IPS-11a (cell line): ENCODE measurements at regions not wholly inside any gene's neighbourhood (a gene's known extent, or its start where the extent isn't known, plus 50 kb on each side); places are given as distances from the start of the nearest gene placed in this dataset.

Experiments
- H3K4me3 ChIP-seq: one replicate; pipeline ENCODE4 v1.5.1; 2013; ENCODE audit warnings: low read depth, low read length, control low read depth

DNA sequence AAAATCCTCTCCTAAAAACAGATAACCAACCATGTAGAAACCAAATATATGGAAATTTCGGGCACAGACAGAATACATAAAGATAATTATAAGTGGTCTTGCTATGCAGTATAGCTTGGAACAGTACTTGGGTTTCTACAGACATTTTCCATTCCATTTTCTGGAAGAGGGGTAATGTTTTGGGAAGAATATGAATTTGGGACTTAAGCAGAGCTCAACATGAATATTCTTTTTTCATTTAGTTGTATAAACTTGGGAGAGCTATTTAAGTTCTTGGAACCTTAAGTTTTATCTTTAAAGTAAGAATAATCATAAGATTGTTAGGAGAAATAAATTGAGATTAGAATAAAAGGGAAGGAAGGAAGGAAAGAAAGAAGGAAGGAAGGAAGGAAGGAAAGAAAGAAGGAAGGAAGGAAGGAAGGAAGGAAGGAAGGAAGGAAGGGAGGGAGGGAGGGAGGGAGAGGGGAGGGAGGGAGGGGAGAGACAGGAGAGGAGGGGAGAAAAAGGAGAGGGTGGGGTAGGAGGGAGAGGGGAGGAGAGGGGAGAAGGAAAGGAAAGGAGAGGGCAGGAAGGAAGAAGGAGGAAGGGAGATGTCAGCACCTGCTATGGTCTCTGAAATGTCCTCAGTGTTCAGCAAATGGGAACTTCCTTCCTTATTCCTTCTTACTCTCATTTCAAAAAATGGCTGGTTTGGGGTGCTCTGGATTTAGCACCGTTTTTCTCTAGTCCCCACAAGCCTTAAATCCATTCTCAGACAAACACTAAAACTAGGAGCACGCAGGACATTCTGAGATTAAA is 248.3 kb downstream of the LY86 start:
- no peak overlapping the region for H3K4me3 ChIP-seq

DNA sequence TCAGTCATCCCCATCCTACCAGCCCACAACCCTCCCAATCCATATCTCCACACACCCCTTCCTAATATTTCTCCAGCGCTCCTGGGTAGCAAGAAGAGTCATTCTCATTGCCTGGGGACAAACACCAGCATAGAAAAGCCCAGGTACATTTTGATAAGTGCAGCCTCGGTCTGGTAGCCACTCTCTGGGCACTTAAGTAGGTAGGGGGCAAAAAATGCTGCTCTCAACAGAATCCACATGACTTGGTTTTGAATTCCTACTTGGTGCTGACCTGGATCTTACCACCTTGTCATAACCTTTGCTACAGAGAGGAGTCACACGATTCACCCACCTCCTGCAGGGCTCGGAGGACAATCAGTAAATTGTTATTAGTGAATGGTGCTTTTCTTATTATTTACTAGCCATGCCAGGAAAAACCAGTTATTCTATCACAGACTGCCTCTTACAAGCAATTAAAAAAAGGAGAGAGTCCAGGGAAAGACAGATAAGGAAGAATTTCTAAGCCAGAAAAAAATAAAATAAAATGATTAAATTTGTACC is 249.1 kb downstream of the LY86 start:
- no peak overlapping the region for H3K4me3 ChIP-seq

DNA sequence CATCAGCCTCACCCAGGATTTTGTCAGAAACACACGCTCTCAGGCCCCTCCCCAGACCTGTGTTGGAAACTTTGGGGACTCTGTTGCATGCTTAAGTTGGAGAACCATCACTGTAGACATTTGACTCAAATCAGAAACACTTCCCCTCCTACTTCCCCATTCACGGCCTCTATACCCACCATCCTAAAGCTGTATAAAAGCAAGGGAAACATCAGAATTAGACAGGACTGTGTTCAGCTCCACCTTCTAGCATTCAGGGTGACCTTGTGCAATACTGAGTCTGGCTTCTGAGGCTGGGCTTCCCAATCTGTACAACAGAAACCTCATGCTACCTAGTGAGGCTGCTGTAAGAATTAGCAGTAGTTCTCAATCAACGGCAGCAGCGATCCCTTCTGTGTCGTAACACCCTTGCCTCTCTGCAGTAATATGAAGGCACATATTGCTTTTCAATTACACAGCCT is 252.3 kb downstream of the LY86 start:
- H3K4me3 ChIP-seq, result no peak overlapping the region

DNA sequence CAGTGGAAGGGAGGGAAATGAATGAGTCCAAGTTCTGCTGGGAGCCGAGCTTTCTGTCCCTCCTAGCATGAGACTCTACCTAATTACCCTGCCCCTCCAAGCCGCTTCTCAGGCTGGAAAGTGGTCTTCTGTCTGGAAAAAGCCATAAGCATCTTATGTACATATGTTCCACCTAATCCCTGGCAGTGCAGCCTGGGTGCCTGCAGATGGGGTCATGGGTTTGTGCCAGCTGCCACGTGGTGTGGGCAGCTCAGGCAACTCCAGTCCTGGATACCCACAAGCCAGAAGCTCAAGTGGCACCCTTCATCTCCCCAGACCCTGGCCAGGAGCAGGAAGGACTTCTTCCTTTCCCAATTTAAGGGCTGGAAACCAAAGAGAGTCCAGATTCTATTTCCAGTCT is 253.1 kb downstream of the LY86 start:
- H3K4me3 ChIP-seq, result no peak overlapping the region

DNA sequence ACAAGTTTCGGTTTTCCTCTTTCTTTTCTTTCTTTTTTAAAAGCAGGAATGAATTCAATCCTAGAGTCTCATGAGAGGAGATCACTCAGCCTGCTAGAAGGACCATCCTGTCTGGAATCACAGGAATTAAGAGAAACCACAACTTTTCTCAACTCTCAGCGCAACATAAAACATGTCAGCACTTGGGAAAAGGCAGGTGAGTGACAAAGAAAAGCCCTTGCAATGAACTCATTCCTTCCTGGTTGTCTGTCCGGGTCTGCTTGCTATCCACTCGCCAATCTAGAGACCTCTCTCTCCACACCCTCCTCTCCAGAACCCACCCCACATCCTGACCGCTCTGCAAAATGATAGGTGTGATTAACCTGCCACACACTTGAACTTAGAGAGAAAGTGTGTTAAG is 253.8 kb downstream of the LY86 start:
- H3K4me3 ChIP-seq, result no peak overlapping the region

DNA sequence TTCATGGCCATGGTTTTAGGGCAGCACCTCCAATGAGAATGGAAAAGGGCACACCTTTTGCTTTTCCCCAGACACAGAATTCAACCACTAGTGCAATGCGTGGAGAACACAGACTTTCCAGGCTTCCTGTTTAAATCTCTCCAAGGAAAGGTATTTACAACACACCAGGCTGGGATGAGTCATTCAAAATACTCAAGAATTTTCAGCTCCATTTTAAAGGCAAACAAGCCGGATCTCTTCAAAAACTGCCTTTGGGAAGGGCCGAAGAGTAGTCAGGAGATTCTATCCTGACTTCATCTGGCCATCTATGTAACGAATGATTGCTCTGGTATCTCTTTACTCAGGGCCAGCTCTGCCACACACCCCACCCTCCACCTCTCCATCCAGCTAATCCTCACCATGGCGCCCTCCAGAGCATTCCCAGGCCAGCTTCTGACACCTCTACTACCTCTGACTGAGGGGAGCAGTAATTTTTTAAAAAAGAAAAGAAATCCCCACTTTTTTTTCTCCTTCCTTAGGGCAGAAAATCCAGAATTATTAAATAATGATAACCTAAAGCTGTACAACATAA is 254.6 kb downstream of the LY86 start:
- H3K4me3 ChIP-seq, result no peak overlapping the region

DNA sequence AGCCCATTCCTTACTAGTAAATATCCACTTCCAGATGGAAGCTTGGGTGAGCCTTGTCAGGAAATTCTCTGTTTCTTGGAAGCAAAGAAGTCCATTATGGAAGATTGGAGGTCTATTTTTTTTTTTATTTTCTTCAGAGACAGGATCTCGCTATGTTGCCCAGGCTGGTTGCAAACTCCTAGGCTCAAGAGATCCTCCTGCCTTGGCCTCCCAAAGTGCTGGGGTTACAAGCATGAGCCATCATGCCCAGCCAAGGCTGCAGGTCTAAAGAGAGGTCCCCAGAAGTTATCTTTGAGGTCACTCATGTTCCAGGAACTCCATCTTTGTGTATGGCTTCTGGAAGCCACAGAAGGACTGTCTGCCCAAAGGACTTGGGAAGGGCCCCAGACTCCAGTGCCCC is 255.3 kb downstream of the LY86 start:
- H3K4me3 ChIP-seq, result no peak overlapping the region

DNA sequence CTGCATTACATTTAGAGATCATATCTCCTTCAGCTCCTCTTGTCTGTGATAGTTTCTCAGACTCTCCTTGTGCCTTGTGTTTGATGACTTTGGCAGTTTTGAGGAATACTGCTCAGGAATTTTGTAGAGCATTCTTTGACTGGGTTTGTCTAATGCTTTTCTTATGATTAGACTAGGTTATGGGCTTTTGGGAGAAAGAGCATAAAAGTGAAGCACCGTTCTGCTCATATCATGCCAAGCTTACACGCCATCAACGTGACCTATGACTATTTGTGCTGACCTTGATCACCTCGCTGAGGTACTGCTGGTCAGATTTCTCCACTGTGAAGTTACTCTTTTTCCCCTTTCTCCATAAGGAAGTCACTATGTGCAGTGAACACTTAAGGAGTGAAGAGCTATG is 256.0 kb downstream of the LY86 start:
- no peak overlapping the region for H3K4me3 ChIP-seq

DNA sequence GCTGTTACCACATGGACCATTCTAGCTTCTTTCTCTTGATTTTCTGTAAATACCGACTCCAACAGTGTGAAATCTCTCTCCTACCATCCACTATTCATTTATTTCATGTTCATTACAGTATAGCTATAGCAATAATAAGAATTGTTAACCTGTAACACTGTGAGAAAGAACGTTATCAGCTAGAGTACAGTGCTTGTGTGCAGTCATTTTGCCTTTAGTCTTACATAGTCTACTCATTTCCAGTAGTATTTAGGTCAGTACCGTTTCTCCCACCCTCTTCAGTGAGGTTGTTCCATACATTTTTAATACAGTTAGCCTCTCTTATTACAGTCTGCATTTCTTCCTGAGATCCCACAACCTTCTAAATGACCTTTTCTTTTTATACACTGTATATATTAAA is 257.1 kb downstream of the LY86 start:
- H3K4me3 ChIP-seq, result no peak overlapping the region

DNA sequence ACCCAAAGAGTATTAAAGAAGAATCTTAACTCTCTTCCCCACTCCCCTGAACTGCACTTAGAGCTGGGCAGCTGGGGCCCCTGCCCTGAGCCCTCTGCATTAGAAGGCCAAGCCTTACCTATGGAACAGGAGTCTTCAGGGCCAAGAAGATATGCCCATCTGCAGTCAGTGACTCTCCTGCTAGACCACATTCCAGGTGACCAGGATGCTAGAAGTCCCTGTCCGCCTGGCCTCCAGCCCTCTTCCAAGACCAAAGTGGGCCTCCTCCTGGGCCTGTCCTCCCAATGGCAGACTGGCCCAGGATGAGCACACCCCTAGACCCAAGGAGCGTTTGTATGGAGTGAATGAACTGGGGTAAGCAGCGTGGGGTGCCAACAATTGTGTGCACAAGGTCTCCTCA is 259.1 kb downstream of the LY86 start:
- no peak overlapping the region for H3K4me3 ChIP-seq

DNA sequence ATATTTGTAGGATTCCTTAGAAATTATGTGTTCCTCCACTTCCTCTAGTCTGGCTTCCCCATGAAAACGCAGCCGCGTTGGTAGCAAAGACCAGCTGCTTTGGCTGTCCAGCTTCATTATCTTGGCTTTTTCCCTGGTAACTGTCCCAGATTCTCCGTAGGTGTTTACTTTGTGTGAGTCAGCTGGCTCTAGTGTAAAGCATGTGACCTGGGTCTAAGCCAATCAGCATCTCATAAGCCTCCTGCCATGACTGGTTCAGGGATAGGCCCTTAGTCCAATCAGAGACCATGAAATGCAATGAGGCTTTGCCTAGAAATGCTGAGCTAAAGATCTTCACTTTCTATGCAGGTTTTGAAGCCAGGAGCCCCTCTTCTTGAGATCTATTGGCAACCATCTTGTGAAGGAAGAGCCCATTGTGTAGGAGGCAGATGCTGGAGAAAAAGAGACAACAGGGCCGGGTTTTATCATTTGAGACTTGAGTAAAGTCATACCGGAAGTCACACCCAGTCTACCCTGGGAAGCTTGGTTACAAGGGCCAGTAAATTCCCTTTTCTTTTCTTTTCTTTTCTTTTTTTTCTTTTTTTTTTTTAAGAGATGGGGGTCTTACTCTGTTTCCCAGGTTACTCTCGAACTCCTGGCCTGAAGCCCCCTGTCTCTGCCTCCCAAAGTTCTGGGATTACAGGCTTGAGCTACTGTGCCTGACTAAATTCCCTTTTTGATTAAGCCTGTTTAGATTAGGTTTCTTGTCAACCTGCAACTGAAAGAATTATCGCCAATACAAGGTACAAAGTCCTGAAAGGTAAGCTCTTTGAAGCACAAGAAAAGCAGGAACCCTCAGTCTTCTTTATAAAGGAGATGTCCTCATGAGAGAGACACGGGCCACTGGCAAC is 256.5 kb upstream of the RREB1 start:
- H3K4me3 ChIP-seq, result no peak overlapping the region

DNA sequence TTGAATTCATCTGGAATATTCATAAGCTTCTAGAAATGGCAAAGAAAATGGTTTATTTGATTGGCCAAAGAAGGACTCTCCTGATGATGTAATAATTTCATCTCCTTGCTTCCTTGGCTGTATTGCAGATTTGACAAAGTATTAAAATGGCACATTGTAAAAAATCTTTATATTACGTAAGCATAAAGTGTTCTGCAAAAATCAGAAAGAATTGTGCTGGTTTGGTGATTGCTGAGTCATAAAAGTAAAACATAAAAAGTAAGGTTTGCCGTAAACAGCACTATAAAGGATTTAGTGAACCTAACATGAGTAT is 255.9 kb upstream of the RREB1 start:
- no peak overlapping the region for H3K4me3 ChIP-seq

DNA sequence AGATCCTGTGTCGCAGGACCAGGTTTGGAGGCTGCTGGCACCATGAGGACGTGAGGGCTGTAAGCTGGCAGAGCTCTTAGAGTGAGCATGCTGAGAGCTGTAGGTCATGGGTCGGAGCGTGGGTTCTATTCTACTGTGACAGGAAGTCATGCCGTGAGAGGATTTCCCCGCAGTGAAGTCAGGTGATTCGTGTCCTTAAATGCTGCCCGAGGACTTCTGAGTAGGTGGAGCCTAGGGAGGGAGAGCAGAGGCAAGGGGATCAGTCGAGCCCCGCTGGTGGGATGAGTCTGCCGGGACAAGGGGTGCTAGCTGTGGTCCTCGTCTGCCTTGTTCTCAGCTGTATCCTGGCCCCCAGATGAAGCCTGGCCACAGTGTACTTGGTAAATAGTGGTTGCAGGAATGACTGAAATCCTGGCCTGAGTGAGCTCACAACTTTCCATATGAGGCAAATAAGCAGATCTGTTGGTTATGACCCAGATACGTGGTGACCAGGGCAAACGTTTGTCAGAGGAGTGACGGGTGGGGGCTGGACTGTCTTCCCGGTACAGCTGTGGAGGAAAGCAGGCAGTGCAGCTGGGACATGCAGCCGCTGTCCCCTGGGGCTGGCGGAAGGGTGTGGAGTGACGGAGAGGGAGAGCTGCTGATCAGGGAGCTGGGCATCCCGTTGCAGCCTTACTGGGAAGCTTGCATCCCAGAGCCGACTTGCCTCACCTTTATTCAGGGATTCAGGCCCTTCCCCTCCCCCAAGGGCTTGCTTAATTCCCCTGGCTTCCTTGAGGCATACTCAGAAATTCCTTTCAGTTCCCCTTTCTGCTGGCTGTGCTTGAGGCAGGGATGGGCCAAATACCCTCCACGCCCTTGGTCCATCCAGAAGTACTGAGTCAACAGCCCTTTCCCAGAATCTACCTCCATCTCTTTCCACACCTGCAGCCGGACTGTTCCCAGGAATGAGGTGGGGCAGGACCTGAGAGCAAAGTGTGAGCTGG is 250.9 kb upstream of the RREB1 start:
- no peak overlapping the region for H3K4me3 ChIP-seq

DNA sequence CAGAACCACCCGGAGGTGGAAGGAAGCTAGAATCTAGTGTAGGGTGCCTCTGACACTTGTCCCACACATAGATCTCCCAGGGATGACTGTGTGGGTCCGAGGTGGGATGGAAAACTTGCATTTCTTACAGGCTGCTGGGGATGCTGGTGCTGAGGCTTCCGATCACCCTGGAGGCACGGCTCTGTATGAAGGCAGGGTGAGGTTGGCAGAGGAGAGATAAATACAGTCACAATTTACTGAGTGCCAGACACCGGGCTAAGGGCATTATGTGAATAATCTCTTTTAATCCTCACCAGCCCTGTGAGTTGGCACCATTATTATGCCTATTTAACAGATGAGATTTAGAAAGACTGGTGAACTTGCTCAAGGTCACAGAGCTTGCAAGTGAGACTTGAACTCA is 250.2 kb upstream of the RREB1 start:
- H3K4me3 ChIP-seq, result no peak overlapping the region

DNA sequence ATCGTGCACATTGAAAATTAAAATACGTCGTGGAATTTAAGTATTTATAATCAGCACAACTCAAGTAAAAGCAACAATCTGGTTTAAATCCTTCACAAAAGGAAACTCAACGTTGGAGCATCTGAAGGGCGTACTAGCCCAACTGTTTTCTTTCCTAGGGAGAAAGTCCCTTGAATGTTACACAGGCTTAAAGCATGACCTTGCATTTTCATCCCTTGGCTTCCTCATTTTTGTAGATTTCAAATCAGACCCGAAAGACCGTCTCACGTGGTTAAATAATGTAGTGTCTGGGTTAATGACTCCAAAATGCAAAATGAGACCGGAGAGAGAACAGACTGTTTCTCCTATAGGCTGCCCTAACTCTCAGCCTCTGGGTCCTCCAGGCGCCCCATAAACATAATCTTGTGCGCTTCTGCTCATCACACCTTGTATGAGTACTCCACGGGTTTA is 249.2 kb upstream of the RREB1 start:
- no peak overlapping the region for H3K4me3 ChIP-seq

DNA sequence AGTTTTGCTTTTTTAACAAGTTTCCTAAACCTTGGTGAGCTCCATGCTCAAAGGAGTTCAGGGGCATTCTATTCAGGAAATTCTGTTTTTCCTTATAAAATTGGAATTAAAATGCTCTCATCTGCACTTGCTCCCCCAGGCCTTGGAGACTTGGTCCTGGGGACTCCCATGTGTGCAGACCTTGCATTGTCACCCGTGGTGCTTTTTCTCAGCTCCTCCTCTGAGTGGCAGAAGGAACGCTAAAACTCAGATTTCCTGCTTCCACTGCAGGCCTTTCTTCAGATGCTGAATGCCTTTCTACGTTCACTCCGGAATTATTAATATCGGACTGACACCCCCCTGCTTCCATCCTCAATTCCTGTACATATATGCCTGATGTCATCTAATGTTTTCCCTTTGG is 248.7 kb upstream of the RREB1 start:
- no peak overlapping the region for H3K4me3 ChIP-seq

DNA sequence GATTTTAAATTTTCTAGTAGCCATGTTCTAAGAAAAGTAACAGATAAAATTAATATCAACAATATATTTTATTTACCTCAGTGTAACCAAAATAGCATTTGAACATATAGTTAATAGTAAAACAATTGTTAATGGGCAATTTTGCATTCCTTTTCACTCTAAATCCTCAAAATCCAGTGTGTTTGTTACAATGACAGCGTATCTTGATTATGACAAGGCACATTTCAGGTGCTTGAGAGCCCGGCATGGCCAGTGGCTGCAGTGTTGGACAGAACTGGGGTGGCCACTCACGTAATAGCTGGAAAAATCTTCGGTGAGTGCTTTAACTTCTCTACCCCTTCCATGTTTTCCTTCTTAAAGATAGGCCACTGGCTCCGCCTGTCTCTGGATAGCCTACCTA is 248.0 kb upstream of the RREB1 start:
- H3K4me3 ChIP-seq, result no peak overlapping the region

DNA sequence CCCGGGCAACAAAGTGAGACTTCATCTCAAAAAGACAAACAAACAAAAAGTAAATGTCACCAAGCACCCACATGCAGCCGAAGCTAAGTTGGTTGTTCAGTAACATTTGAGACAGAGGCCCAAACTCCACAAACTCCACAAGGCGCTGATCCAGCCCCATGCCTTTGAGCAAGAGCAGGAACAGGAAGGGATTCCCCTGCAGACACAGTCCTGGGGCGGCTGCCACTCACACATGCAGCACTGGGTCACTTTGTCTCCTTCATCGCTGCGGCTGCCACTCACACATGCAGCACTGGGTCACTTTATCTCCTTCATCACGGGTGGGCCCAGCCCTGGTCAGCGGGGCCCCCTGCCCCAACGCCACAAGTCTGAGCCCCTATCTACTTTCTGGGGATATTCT is 246.9 kb upstream of the RREB1 start:
- H3K4me3 ChIP-seq, result no peak overlapping the region

DNA sequence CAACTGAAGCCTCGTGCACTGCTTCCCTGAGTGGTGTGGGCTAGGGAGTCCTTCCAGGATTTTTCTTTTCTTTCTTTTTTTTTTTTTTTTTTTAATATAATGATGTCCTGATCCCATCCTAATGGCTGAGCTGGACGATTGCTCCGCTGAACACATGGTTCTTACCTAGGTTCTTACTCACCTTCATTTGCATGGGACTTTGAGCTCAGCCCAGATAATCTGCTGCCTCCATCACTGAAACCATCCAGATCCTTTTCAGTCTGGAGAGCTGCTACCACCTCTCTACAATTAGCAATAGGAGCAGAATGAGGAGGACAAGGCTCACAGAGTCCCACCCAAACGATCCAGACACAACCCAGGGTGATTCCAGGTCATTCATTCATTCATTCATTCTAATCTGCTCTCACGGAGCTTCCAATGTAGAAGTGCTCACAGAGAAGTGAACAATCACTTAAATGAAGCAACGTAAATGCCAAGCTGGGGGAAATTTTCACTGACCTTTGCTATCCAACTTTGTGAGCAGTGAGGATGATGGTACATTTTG is 246.3 kb upstream of the RREB1 start:
- H3K4me3 ChIP-seq, result no peak overlapping the region

DNA sequence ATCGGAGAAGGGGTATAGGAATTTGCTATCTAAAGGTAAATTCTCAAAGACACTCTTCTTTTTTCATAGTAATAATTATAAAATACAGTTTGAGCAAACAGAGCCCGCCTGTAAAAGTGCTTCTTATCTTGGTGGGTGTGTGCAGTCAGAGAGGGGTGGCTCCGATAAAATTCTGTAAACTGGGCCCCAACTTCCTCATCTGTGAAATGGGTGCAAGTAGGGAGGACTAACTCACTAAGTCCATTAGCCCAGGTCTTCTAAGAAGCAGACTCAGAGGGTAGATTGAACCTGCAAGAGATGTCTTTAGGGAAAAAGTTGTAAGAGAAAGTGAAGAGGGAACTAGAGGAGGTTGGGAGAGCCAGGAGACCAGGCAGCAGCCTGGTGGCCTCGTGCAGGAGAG is 245.8 kb upstream of the RREB1 start:
- H3K4me3 ChIP-seq, result no peak overlapping the region
